ENCODE measurements at regions not wholly inside any gene's neighbourhood (a gene's known extent, or its start where the extent isn't known, plus 50 kb on each side); places are given as distances from the start of the nearest gene placed in this dataset.

GRCh38 chr5:168064457-168064856 lies 227.0 kb upstream of the WWC1 start:
- TF ChIP-seq CTCF (IDR thresholded peaks at IDR 0.05; ENCODE audit: extremely low read depth, missing control alignments), result no peak
- no peak for DNase-seq (ENCODE audit: low spot score)

- TF ChIP-seq CTCF (IDR thresholded peaks at IDR 0.05; ENCODE audit: extremely low read depth, missing control alignments), result no peak
- no peak for DNase-seq (ENCODE audit: low spot score)
Measured at GRCh38 chr5:168064933-168065622, 226.4 kb upstream of the WWC1 start.

GRCh38 chr5:168066536-168067208 lies 224.8 kb upstream of the WWC1 start:
- no peak for TF ChIP-seq CTCF (IDR thresholded peaks at IDR 0.05; ENCODE audit: extremely low read depth, missing control alignments)

GRCh38 chr5:168070761-168071160 lies 220.7 kb upstream of the WWC1 start:
- DNase-seq (ENCODE audit: low spot score), result no peak
- TF ChIP-seq CTCF (IDR thresholded peaks at IDR 0.05; ENCODE audit: extremely low read depth, missing control alignments), result no peak

More at GRCh38 chr5:168066536-168067208, 224.8 kb upstream of the WWC1 start:
- DNase-seq (ENCODE audit: low spot score), result no peak

GRCh38 chr5:168072665-168073064 lies 218.8 kb upstream of the WWC1 start:
- no peak for TF ChIP-seq CTCF (IDR thresholded peaks at IDR 0.05; ENCODE audit: extremely low read depth, missing control alignments)
- no peak for DNase-seq (ENCODE audit: low spot score)

- no peak for TF ChIP-seq CTCF (IDR thresholded peaks at IDR 0.05; ENCODE audit: extremely low read depth, missing control alignments)
- no peak for DNase-seq (ENCODE audit: low spot score)
Measured at GRCh38 chr5:168073311-168073710, 218.1 kb upstream of the WWC1 start.

GRCh38 chr5:168073991-168074800 lies 217.2 kb upstream of the WWC1 start:
- no peak for DNase-seq (ENCODE audit: low spot score)
- TF ChIP-seq CTCF (IDR thresholded peaks at IDR 0.05; ENCODE audit: extremely low read depth, missing control alignments), result no peak
